ENCODE measurements at regions not wholly inside any gene's neighbourhood (a gene's known extent, or its start where the extent isn't known, plus 50 kb on each side); places are given as distances from the start of the nearest gene placed in this dataset.

DNA sequence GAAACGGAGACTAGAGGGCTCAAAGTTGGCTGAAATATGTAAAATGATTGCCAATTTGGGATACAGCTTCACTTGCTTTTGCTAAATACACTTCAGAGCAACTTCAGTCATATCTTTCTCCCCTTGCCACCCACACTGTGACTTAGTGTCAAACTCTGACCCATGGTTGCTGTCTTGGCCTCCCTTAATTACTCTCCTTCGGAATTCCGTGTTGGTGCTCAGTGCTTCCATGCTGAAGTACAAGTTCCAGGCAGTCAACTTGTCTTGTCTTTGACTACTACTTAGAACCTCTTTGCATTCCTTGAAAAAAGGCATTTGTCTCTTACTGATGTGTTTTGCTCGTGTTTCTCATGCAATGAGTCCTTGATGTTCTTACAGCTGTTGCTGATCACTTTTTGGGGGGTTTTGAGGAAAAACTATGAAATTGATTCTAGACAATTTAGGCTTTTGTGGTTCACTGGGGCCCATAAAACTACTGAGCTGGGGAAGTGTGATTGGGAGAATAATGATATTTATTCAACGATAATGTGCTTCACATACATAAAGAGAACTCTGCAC is 146.0 kb downstream of the UBE2E3 start:
- Histone ChIP-seq H3K9ac (ENCODE audit: insufficient read length) (no peak overlapping the region), H3K36me3 (ENCODE audit: insufficient read depth, low read length) (no peaks in the 10 kb centered on the region), H3K27ac (no peak overlapping the region), H3K9me3 (ENCODE audit: low read depth, low read length) (no peaks in the 10 kb centered on the region), H3K4me3 (no peak overlapping the region)
- no peak for DNase-seq (ENCODE audit: low read depth, low spot score)
- TF ChIP-seq FOXP2 (optimal IDR thresholded peaks at IDR 0.05; ENCODE audit: control extremely low read depth, extremely low read length, insufficient read depth), result no peak
- no peak for TF ChIP-seq POLR2AphosphoS5 (IDR thresholded peaks at IDR 0.05; ENCODE audit: borderline replicate concordance, low read depth, low read length)
- no peak for TF ChIP-seq EZH2 (IDR thresholded peaks at IDR 0.05)

DNA sequence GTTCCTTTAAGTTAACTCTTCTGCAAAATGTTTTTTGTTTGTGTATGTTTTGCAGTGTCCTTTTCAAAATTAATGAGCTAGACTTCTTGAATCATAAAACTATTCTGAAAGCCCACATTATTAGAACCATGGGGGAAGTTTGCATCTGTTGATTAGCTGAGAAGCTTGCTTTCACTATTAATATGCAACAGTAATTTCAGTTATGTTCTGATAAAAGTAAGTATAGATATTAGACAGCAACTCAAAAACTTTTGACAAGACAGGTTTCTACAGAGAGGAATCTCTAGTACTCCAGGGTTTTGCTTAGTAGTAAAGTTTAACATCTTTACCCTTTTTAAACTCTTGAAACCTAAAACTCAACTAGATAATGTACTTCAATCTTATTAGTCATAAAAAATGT is 147.8 kb downstream of the UBE2E3 start:
- Histone ChIP-seq H3K27ac (no peak overlapping the region), H3K9ac (ENCODE audit: insufficient read length) (no peak overlapping the region), H3K36me3 (ENCODE audit: insufficient read depth, low read length) (no peaks in the 10 kb centered on the region), H3K9me3 (ENCODE audit: low read depth, low read length) (no peaks in the 10 kb centered on the region), H3K4me3 (no peak overlapping the region)
- no peak for DNase-seq (ENCODE audit: low read depth, low spot score)
- TF ChIP-seq EZH2 (IDR thresholded peaks at IDR 0.05) (no peak), POLR2AphosphoS5 (IDR thresholded peaks at IDR 0.05; ENCODE audit: borderline replicate concordance, low read depth, low read length) (no peak), FOXP2 (optimal IDR thresholded peaks at IDR 0.05; ENCODE audit: control extremely low read depth, extremely low read length, insufficient read depth) (no peak)

DNA sequence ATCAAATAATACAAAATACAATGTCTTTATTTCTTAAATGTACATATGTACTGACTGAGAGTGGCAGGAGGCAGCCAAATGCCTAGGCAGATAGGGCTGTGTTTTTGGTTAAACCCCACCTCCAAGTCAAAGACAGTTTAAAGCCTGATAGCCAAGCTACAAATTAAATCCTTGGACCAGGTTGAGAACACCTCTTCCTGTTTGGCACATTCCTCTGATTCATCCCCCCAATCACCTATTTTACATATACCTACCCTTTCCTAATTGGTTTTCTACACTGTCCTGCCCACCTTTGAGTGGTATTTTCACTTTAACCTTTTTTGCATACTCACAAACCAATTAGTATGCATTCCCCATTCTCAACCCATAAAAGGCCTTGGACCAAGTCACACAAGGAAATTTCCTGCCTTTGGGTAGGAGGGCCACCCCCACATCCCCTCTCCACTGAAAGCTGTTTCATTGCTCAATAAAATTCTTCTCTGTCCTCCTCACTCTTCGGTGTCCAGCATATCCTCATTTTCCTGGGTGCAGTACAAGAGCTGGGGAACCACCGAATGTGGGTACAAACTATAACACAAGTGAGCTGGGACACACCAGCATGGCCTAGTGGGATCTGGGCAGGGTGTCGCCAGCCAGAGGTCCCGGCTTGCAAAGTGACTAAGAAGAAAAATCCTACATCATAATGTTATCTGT is 149.1 kb downstream of the UBE2E3 start:
- no peak for DNase-seq (ENCODE audit: low read depth, low spot score)
- Histone ChIP-seq H3K9me3 (ENCODE audit: low read depth, low read length) (no peaks in the 10 kb centered on the region), H3K4me3 (no peak overlapping the region), H3K27ac (no peak overlapping the region), H3K9ac (ENCODE audit: insufficient read length) (no peak overlapping the region), H3K36me3 (ENCODE audit: insufficient read depth, low read length) (no peaks in the 10 kb centered on the region)
- TF ChIP-seq EZH2 (IDR thresholded peaks at IDR 0.05) (no peak), FOXP2 (optimal IDR thresholded peaks at IDR 0.05; ENCODE audit: control extremely low read depth, extremely low read length, insufficient read depth) (no peak), POLR2AphosphoS5 (IDR thresholded peaks at IDR 0.05; ENCODE audit: borderline replicate concordance, low read depth, low read length) (no peak)

DNA sequence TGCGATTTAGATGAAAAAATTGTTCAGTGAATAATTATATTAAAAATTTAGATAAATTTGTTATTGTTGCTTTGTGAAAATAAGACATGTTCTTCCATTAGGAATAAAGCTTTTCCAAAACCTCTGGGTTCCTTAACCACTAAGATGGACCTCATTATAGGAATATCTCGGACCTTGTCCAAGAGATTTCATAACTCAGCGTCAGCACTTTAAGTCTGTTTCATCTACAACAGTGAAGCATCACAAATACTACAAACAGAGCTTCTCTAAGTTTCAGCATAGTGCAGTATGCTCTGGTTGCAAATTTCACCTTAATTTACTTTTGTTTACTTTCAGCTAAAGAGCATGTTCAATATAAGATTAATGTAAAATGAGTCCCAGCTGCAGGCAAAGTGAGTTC is 150.3 kb downstream of the UBE2E3 start:
- TF ChIP-seq FOXP2 (optimal IDR thresholded peaks at IDR 0.05; ENCODE audit: control extremely low read depth, extremely low read length, insufficient read depth) (no peak), POLR2AphosphoS5 (IDR thresholded peaks at IDR 0.05; ENCODE audit: borderline replicate concordance, low read depth, low read length) (no peak), EZH2 (IDR thresholded peaks at IDR 0.05) (no peak)
- Histone ChIP-seq H3K4me3 (no peak overlapping the region), H3K27ac (no peak overlapping the region), H3K9me3 (ENCODE audit: low read depth, low read length) (no peaks in the 10 kb centered on the region), H3K36me3 (ENCODE audit: insufficient read depth, low read length) (no peaks in the 10 kb centered on the region), H3K9ac (ENCODE audit: insufficient read length) (no peak overlapping the region)
- DNase-seq (ENCODE audit: low read depth, low spot score), result no peak

DNA sequence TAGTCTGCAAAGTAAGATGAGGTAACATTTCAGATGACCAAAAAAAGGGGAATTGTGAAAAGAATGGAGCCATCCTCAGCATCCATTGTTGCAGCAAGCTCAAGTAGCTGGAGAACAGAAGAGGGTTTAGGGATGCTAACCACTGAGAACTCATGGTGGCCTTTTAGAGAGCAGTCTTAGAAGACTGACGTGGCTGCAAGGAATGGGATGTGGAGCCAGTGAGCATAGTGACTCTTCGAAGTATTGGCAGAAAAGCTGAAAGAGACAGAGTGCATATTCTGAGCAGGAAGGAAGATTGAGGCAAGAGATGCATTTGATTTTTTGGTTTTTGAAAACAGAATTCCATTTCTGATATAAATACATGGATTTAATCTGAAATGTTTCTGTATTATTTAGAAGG is 151.2 kb downstream of the UBE2E3 start:
- Histone ChIP-seq H3K27ac (no peak overlapping the region), H3K4me3 (no peak overlapping the region), H3K9ac (ENCODE audit: insufficient read length) (no peak overlapping the region), H3K36me3 (ENCODE audit: insufficient read depth, low read length) (no peaks in the 10 kb centered on the region), H3K9me3 (ENCODE audit: low read depth, low read length) (no peaks in the 10 kb centered on the region)
- no peak for DNase-seq (ENCODE audit: low read depth, low spot score)
- TF ChIP-seq POLR2AphosphoS5 (IDR thresholded peaks at IDR 0.05; ENCODE audit: borderline replicate concordance, low read depth, low read length) (no peak), FOXP2 (optimal IDR thresholded peaks at IDR 0.05; ENCODE audit: control extremely low read depth, extremely low read length, insufficient read depth) (no peak), EZH2 (IDR thresholded peaks at IDR 0.05) (no peak)

DNA sequence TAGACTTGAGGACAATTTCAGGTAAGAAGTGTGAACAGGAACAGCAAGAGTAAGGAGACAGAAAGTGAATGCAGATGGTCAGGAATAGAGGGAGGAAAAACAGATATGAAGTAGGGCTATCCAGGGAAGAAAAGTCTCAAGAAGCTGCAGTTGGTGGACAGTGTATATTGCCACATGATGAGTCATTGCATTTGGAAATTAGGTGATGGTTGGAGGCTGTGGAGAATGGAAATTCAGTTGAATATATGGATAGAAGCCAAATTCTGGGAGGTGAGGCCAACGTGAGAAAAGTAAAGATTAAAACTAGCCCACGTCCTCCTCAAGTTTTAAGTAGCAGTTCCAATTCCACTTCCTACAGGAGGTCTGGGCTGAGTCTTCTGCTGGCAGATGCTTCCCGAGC is 158.4 kb downstream of the UBE2E3 start:
- no peak overlapping the region for H3K27ac ChIP-seq
- TF ChIP-seq POLR2AphosphoS5 (IDR thresholded peaks at IDR 0.05; ENCODE audit: borderline replicate concordance, low read depth, low read length) (no peak), FOXP2 (optimal IDR thresholded peaks at IDR 0.05; ENCODE audit: control extremely low read depth, extremely low read length, insufficient read depth) (no peak), EZH2 (IDR thresholded peaks at IDR 0.05) (no peak)
- DNase-seq (ENCODE audit: low read depth, low spot score), result no peak

DNA sequence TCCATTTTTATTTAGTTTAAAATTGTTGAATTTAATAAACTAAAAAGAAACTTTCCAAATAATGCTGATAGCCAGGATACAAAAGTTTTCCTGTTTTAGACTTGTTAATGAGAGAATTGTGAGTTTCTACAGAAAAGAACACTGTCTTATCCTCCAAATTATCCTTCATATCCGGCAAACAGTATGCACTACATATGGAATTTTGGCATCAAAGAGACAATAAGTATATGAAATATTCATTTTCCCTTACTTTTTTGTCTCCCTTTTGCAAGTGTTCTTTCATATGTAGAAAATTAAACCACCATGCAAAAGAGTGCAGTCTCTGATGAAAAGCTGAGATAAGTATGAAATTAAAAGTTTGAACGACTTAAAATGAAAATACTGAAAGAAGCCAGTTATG is 159.4 kb downstream of the UBE2E3 start:
- TF ChIP-seq FOXP2 (optimal IDR thresholded peaks at IDR 0.05; ENCODE audit: control extremely low read depth, extremely low read length, insufficient read depth), result no peak
- TF ChIP-seq POLR2AphosphoS5 (IDR thresholded peaks at IDR 0.05; ENCODE audit: borderline replicate concordance, low read depth, low read length), result no peak
- no peak for TF ChIP-seq EZH2 (IDR thresholded peaks at IDR 0.05)
- DNase-seq (ENCODE audit: low read depth, low spot score), result no peak
- Histone ChIP-seq H3K36me3 (ENCODE audit: insufficient read depth, low read length) (no peaks in the 10 kb centered on the region), H3K9me3 (ENCODE audit: low read depth, low read length) (no peaks in the 10 kb centered on the region), H3K27ac (no peak overlapping the region), H3K4me3 (no peak overlapping the region), H3K9ac (ENCODE audit: insufficient read length) (no peak overlapping the region)

More for the DNA sequence above, 158.4 kb downstream of the UBE2E3 start:
- no peak overlapping the region for H3K4me3 ChIP-seq
- H3K9me3 ChIP-seq (ENCODE audit: low read depth, low read length), result no peaks in the 10 kb centered on the region
- no peaks in the 10 kb centered on the region for H3K36me3 ChIP-seq (ENCODE audit: insufficient read depth, low read length)
- no peak overlapping the region for H3K9ac ChIP-seq (ENCODE audit: insufficient read length)

DNA sequence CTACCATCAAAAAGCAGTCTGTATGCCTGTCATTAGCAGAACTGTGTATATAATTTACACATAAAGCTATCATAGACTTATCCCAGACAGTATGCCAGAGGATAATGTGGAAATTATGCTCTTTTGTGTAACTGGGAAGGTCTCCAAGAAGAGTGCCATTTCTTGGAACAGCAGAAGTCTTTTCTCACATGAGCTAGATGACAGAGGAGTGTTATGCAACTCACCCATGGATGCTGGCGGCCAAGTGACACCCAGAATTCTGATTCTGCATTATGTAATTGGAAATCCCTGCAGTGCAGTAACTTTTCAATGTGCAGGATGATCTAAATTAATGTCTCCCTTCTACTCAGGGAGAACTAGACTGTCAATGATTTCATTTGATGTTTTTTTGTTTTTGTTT is 160.0 kb downstream of the UBE2E3 start:
- no peak overlapping the region for H3K27ac ChIP-seq
- no peak overlapping the region for H3K9ac ChIP-seq (ENCODE audit: insufficient read length)
- no peak overlapping the region for H3K4me3 ChIP-seq
- no peaks in the 10 kb centered on the region for H3K9me3 ChIP-seq (ENCODE audit: low read depth, low read length)
- TF ChIP-seq POLR2AphosphoS5 (IDR thresholded peaks at IDR 0.05; ENCODE audit: borderline replicate concordance, low read depth, low read length), result no peak
- no peak for TF ChIP-seq FOXP2 (optimal IDR thresholded peaks at IDR 0.05; ENCODE audit: control extremely low read depth, extremely low read length, insufficient read depth)
- no peaks in the 10 kb centered on the region for H3K36me3 ChIP-seq (ENCODE audit: insufficient read depth, low read length)
- no peak for DNase-seq (ENCODE audit: low read depth, low spot score)

DNA sequence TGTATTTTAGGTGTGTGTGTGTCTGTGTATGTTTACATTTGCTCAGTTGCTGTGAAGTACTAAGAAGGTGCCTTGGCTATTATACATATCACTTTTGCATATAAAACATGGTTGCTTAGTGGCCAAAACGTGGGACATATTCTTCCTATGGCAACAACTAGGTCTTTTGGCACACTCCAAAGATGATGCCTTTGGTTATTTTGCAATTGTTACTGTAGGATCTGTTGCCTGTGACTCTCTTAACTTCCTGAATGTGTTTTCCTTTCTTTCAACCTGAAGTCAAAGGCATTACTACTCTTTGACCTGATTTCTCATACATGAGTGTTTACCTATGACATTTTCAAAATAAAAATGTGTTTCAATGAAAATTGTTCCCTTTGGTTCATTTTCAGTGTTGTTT is 160.5 kb downstream of the UBE2E3 start:
- Histone ChIP-seq H3K27ac (no peak overlapping the region), H3K9ac (ENCODE audit: insufficient read length) (no peak overlapping the region), H3K9me3 (ENCODE audit: low read depth, low read length) (no peaks in the 10 kb centered on the region), H3K36me3 (ENCODE audit: insufficient read depth, low read length) (no peaks in the 10 kb centered on the region), H3K4me3 (no peak overlapping the region)
- DNase-seq (ENCODE audit: low read depth, low spot score), result no peak
- TF ChIP-seq POLR2AphosphoS5 (IDR thresholded peaks at IDR 0.05; ENCODE audit: borderline replicate concordance, low read depth, low read length), result no peak
- TF ChIP-seq EZH2 (IDR thresholded peaks at IDR 0.05), result no peak
- TF ChIP-seq FOXP2 (optimal IDR thresholded peaks at IDR 0.05; ENCODE audit: control extremely low read depth, extremely low read length, insufficient read depth), result no peak
